ENCODE measurements at regions not wholly inside any gene's neighbourhood (a gene's known extent, or its start where the extent isn't known, plus 50 kb on each side); places are given as distances from the start of the nearest gene placed in this dataset.

DNA sequence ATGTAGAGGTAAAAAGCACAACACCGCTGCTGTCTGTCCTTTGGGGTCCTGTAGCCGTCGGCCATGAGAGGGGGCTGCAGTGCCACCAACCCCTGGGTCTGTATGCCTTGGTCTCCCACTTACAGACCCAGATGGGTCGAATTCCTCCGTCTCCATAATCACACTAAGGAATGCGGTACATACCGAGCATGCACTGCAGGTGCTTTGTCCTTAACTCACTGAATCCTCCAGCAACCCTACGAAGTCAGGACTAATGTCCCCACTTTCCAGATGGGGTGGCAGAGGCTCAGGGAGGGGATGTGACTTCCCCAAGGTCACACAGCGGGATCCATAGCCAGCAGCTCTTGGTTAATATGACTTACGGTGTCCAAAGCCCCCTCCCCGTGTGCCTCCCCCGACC, 219.9 kb upstream of the CIBAR2 start:
- no peak for DNase-seq

DNA sequence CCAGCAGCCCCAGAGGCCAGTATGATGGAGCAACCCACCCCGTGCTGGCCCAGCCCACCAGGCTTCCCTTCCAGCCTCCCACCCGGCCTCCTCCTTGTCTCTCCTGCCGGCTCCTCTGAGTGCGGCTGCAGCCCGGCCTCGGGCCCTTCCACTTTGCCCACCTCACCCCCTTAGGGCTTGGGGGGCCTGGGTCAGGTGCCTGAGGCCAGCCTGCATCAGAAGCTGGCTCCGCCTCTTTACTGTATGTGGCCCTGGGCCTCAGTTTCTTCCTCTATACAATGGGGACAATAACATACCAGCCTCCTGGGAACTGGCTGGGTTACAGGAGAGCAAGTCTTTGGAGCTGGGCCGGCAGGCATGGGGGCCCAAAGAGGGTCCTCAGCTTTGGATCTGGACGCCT, 221.1 kb upstream of the CIBAR2 start:
- no peak for DNase-seq

DNA sequence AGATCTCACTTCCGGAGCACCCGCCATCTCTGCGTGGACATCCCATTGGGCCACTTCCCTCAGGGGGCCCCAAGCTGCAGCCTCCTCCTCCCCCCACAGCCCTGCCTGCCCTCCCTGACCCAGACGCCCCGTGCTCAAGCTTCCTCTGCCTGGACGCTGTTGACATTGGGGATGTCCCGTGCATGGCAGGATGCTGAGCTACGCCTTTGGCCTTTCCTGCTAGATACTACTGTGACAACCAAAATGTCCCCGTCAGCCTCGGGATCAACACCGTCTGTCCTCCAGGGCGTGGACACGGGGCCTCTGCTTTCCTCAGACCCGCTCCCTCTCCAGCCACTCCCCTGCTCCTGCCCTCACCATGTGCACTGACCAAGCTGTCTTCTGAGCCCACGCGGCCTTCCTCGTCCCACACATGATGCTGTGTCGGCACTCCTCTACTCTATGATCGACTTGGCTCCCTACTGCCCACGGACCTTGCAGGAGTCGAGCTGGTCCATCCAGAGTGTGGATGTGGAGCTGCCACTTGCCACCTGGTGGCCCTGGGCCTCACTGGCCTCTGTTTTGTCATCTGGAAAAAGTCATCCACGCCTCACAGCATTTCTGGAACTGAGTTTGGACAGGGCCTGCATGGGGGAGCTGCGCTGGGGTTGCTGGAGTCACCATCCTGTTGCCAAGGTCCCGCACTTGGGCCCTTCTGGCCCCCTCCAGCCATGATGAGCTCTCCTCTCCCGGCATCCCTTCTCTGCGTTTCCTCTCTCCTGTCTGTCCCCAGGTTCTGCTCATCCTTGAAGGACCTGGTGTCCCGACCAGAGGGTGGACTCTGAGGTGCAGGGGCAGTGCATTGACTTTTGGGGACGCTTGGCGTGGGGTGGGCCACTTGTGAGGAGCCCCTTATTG, 221.7 kb upstream of the CIBAR2 start:
- DNase-seq: no peak

DNA sequence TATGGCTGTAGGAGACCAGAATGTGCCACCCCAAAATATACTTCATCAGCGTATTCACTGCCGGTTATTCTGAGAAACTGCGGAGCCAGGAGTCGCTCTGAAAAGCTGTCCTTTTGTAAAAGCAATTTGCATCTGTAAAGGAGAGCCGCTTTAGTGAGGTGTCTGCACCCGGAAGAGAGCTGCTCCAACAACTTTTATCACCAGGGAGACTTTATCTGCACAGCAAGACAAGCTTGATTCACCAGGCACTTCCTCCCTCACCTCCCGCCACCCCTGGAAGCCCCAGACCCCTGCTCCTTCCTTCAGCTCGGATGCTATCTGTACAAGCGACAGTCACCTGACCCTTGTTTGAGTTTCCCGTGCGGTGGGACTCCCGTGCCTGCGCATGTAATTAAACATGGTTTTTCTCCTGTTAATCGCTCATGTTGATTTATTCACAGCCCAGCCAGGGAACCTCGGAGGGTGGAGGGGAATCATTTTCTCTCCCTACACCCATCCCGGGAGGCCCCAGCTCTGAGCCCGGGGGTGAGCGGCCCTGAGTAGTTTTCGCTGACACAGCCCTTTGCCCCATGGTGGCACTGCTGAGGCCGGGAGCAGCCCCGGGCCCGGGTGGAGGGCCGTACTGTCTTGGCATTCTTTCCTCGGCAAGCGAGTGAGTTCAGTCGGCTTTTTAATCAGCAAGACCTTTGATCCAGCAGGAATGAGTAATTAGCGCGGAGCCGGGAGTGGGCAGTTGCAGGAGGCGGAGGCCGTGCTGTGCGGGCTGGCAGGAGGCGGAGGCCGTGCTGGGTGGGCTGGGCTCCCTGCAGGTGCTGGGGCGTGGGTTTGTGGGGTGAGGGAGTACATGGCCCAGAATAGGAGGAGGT, 222.7 kb upstream of the CIBAR2 start:
- no peak for DNase-seq

DNA sequence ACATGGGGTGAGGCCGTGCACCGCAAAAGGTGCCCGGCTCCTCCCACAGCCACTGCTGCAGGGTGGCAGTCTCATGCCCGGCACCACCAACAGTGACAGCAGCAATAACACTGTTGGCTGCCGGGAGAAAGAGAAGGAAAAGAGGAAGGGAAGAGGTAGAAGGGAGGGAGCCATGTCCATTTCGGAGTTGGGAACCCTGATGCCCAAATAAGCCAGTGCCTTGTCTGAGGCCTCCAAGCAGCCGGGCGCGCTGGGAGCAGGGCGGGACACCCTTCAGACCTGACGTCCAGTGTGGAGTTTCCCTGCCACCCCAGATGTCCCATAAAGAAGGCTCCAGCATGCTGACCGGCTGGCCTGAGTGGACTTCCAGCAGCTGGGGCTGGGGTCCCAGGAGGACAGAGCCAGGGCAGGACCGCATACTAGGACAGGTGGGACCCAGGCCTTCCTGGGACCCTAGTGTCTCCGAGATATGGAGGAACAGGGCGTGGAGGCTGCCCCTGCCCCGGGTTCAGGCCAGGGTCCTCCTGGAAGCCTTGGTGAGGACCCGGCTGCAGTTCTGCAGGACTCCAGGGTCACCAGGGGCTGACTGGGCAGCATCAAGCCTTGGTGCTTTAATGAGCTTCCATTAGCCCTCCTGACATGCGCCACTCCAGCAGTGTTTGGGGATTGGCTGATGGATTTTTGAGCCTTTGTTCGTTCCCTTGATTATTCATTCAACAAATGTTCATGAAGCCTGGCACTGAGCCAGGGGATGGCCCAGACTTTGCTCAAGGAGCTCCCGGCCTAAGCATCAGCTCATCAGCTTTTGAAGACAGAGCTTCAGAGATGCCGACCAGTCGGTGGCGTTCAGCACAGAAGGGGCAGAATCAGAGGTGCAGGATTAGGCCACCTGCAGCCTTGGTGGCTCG, 223.6 kb upstream of the CIBAR2 start:
- no peak for DNase-seq

DNA sequence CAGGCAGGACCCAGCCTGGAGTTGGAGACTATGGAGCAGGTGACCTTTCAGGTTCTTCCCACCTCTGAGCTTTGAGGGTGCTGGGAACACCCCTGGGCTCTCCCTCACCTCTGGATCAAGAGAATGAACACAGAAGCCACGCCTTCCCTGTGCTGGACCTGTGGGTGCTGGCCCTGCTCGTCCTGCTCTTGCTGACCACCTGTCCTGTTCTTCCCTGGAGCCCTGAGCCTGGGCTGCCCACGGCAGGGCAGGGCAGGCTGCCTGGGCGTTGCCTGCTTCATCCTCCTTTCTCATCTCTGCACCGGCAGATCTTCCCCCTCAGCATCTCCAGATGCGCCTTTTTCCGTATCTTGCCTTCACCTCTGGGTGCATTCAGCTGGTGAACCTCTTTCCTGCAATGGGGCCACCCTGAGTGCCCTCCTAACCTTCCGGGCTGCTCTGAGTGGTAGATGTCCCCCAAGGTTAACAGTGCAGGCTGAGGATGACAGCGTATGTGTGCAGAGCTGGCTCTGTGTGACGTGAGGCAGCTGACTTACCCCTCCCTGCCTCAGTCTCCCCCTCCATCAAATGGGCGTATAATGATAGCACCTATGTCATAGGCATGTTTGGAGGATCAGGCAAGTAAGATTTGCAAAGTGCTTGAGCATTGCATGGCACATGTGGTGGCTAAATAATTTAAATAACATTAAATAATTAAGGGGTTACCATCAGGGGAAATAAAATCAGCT, 225.8 kb upstream of the CIBAR2 start:
- no peak for DNase-seq

DNA sequence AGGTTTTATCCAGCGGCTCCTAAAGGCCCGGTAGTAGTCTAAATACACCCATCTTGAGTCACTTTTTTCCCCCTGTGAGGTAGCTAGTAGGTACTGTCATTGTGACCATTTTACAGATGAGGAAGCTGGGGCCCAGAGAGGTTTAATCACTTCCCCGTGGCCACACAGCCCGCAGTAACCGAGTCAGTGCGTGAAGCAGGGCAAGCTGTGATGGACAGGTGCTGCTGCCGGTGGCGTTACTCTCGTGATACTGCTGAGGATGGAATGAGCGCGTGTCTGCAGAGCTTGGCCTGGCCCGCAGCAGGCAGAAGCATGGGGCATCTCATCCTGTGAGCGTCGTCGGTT, 226.3 kb upstream of the CIBAR2 start:
- no peak for DNase-seq

DNA sequence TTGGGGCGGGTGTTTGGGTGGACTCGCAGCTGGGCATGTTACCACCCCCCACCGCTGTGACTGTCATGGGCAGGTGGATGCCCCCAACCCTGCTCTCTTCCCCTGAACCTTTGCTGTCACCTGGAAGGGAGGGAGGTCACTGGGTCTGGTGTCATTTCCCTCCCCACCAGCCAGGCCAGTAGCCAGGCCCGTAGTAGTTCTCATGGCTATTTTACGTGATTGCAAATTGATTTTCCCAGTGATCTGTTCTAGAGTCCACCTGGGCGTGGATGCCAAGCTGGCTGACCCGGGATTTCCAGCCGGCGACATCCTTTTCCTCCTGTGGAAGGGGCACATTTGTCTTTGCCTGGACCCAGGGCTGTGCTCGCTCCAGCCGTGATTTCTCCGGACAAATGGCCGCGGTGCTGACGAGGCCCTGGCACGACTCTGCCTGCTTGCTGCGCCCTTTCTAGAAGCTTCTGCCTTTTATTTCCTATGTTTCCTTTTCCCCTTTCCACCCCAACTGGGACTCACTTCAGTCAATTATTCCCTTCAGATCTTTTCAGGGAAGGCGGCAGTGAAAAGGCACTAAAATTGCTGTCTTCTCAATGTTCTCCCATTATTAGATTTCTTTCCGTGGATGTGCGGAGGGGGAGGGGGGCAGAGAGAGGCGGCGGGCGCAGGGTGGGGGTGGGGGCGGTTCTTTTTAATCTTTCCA, 226.9 kb upstream of the CIBAR2 start:
- no peak for DNase-seq

DNA sequence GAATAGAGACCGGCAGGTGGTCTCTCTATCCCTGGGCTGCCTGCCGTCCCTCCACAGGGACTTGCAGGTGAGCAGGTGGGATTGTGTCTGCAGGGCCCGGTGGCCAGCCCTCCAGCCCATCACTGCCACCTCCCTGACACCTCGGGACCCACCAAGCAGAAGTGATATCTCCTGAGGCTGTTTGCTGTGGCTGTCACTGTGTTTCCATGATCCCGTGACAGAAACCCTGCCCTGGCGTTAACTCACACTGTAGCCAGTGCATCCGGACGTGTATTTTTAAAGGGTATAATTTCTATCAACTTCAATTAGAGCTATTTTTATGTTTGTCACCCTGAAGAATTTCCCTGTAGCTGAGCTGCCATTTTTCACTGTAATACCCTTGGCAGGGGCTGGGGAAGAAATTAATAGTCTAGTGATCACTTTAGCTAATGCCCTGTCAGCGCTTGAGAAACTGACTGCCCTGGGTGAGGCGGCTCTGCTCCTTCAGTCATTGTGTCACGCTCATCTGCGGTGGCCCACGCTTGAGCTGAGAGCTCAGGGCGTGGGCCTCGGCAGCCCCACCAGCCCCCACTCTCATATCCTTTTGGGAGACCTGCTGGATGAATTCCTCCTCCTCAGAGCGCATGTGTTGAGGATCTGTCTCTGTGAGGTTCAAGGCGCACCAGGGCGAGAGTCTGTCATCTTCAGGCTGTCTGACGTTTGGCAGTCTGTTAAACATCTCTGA, 229.9 kb upstream of the CIBAR2 start:
- DNase-seq: no peak

DNA sequence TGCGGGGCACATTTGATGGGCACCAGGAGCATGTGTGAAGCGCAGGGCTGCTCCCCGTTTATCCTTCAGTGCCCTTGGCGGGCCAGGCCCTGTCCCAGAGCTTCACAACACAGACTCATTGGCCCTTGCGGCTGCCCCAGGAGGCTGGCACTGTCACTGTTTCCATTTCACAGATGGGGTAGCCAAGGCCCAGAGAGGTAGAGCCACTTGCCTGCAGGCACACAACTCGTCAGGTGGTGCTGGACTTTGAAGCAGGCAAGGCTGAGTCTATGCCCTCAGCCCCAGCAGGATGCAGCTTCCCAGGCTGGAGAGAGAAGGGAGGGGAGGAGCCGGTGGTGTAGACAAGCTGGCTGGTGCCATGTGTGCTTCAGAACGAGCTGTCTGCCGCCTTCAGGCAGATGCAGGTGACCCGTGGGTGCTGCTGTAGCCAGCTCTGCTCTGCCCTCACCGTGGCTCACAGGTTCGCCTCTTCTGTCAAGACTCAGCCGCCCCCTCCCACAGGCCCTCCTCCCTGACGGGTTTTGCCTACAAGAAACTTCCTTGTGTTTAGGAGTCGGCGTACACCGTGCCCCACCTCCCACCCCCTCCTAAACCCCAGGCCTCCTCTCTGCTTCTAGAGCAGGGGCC, 232.3 kb upstream of the CIBAR2 start:
- DNase-seq: no peak

DNA sequence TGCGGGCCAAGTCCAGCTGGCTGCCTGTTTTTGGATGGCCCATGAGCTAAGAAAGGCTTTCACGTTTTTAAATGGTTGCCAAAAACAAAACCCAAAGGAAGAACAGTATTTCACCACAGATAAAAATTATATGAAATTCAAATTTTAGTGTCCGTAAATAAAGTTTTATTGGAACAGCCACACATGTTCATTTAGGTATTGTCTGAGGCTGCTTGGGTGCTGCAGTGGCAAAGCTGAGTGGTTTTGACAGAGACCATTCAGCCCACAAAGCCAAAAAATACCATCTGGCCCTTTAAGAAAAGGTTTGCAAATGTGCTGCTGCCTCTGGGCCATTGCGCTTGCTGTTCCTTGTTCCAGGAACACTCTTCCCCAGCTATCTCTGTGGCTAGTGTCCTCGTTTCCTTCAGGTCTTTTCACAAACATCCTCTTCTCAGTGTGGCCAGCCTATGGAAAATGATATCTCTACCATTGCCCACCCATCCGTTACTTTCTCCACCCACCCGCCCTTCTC, 232.9 kb upstream of the CIBAR2 start:
- DNase-seq: no peak

DNA sequence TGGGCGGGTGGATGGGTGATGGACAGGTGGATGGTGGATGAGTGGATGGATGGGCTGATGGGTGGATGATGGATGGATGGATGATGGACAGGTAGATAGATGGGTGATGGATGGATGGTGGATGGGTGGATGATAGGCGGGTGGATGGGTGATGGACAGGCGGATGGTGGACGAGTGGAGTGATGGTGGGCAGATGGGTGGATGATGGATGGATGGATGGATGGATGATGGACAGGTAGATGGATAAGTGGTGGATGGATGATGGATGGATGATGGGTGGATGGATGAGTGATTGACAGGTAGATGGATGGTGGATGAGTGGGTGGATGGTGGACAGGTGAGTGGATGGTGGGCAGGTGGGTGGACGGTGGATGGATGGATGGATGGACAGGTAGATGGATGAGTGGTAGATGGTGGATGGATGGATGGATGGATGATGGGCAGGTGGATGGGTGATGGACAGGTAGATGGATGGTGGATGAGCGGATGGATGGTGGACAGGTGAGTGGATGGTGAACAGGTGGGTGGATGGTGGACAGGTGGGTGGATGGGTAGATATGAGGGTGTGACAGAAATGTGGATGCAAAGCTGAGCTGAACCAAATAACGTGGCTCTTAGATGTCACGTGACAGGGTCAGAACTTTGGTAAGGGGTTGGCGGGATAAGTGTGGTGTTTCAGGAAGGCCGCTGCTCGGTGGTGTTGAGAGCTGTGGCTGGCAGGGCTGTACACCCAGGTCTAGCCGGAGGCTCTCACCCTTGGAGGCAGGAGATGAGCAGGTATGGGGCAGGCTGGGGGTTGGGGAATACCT, 234.3 kb upstream of the CIBAR2 start:
- no peak for DNase-seq

DNA sequence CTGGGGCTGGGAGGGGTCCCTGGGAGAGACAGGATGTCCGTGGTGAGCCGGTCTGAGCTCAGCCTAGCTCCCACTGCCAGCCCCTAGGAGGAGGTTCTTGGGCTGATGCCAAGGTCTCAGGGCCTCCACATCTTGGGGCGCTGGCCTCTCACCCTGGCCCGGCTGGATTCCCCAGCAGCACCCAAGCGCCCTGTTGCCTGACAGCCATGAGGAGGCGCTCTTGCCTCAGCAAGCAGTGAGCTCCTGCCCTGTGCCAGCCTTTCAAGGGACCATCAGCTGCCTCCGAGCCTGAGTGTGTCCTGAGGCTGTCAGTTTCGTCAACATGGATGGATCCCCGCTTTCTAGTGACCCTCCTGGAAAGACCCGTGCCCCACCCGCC, 234.9 kb upstream of the CIBAR2 start:
- DNase-seq: no peak

DNA sequence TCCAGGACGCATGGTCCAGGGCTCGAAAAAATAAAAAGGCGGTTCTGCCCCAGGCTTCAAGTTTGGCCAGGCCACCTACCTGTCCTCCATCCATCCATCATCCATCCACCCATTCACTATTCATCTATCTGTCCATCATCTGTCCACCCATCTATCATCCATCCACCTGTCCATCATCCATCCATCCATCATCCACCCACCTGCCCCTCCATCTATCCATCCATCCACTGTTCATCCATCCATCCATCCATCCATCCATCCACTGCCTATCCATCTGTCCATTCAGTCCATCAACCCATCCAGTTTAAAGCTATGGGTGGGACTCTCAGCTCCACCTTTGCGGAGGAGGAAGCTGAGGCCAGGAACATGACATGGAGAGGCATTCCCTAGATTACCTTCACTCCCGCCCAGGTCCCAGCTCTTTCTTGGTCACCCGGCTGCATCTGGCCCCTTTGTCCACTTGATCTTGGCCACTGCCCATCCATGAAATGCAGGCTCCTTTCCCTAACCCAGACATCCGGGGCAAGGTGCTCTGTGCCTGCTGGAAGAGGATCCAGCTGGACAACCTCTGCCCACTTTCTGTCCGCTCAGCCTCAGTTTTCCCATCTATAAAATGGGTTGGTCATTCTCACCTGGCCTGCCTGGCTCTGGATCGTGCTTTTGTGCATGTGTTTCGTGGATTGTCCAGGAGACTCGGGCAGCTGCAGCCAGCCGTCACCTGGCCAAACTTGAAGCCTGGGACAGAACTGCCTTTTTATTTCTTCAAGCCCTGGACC, 236.0 kb upstream of the CIBAR2 start:
- no peak for DNase-seq

DNA sequence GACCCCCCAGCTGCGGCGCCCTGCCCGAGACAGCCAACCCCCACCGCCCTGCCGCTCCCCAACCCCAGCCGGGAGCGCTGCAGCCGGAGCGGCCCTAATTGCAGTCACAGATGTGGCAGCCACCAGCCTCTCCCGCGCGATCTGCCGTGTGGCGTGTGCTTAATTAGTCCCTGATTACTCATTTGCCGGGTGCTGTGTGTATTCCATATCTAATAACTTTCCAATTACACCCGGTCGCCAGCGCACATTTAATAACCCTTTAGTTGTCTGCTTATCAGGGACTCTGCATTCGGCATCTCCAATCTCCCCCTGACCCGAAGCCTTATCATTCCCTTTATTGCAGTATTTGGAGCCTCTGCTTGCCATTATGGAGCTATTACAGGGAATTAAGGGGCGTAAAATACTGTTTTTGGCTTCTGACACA, 236.7 kb upstream of the CIBAR2 start:
- DNase-seq: no peak

DNA sequence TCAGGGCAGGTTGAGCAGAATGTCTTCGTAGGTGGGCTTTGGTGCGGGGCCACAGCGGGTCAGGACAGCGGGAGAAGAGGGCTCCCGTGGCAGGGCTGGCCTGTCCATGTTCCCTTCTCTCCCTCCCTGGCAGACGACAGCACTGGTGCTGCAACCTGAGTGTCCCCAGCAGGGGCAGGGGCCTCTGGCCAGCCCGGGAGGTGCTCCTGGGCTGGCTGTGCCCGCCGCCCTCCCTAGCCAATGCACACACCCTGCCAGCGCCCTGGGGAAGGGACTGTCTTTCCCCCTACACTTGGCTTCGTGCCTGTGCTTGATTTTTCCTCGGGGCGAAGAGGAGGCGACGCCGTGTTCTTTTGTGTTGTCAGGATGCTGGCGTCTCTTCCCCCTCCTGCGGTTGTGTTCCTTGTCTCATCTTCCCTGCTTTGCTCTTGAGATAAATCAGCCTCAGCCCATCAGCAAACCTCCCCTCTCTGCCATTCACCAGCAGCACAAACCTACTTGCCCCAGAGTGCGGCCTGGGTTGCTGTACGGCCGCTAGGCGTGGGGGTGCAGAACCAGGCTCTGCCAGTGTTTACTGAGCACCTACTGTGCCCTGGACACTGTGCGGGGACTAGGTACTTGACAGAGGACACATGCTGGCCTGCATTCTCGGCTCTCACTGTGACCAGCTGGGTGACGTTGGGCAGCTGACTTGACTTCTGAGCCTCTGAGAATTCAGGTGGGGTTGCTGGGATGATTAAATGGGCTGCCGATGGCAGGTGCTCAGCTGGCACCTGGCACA, 237.3 kb upstream of the CIBAR2 start:
- no peak for DNase-seq

DNA sequence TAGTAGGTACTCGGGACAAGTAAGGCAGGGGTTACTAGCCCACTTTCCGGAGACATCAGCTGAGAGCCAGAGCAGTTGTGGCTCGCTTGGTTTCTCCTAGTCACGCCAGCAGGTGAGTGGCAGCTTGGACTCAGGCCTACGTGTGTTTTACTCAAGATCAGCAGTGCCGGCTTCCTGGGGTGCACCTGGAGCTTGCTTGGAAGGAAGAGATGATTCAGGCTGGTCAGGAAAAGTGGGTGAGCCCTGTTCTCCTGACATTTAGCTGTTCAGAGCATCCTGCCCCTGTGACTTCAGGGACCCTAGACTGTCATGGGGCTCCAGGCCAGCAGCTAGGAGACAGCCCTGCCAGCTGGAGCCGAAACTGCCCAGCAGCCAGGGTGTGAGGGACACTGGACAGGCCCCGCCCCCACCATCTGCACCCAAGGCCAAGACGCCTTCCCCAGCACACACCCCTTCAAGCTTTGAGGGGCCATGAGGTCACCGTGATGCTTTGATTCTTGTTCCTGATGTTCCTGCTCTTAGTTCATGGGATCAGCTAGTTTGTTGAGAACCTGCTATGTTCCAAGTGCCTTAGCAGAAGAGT, 238.0 kb upstream of the CIBAR2 start:
- DNase-seq: no peak

All from left hindlimb (tissue), 1 donor.